Activated CD4-positive, alpha-beta T cell treated with anti-CD3 and anti-CD28 coated beads, Interleukin-2, amount 10 ng/mL, durations not matched to agents 7 days and 5 days (primary cell): ENCODE measurements at regions not wholly inside any gene's neighbourhood (a gene's known extent, or its start where the extent isn't known, plus 50 kb on each side); places are given as distances from the start of the nearest gene placed in this dataset.

Source experiments
- CTCF ChIA-PET: fragments of 350-600 bp; sonication (Branson Sonifier 250); formaldehyde crosslinking; loops from one replicate; lab custom pipeline; 2021; ENCODE audit warnings: antibody characterized with exemption; lab: Charles Lee
- POLR2A ChIA-PET: fragments of 350-600 bp; sonication (Branson Sonifier 250); formaldehyde crosslinking; loops from one replicate; lab custom pipeline; 2021; ENCODE audit warnings: antibody characterized with exemption; lab: Charles Lee
- DNase-seq: peaks from one replicate; pipeline ENCODE4 v3.0.0-alpha.2; 2020
- H3K27ac Mint-ChIP-seq: one replicate; pipeline ENCODE4 v1.8.0; 2021; ENCODE audit warnings: mild to moderate bottlenecking, moderate library complexity, mixed read lengths
- H3K27me3 Mint-ChIP-seq: one replicate; pipeline ENCODE4 v1.8.0; 2021; ENCODE audit warnings: mixed read lengths
- H3K36me3 Mint-ChIP-seq: one replicate; pipeline ENCODE4 v1.8.0; 2021; ENCODE audit warnings: low read depth, mixed read lengths
- H3K4me1 Mint-ChIP-seq: one replicate; pipeline ENCODE4 v1.8.0; 2021; ENCODE audit warnings: mixed read lengths
- H3K4me3 Mint-ChIP-seq: one replicate; pipeline ENCODE4 v1.8.0; 2021; ENCODE audit warnings: mild to moderate bottlenecking, moderate library complexity, mixed read lengths
- H3K9me3 Mint-ChIP-seq: one replicate; pipeline ENCODE4 v1.8.0; 2021; ENCODE audit warnings: mixed read lengths

GRCh38 chr13:27372896-27373295 is 51.5 kb upstream of the GTF3A start:
- Mint-ChIP-seq H3K36me3 (no peaks in the 10 kb centered on the region), H3K4me1 (peaks cover 12% of the 10 kb centered on the region), H3K27me3 (peaks cover 11% of the 10 kb centered on the region), H3K9me3 (no peaks in the 10 kb centered on the region), H3K4me3 (no peak overlapping the region), H3K27ac (no peak overlapping the region)
- POLR2A ChIA-PET: no interaction called here
- CTCF ChIA-PET: interaction anchor here (1.3 to 4.0 kb wide), 4 partner anchors 11 to 454 kb away, joined by 4 to 14 read pairs (median 8); no protein-coding TSS in a partner anchor
- no peak for DNase-seq

GRCh38 chr13:27374126-27374613 is 50.2 kb upstream of the GTF3A start:
- Mint-ChIP-seq H3K4me3 (no peak overlapping the region), H3K27ac (no peak overlapping the region), H3K27me3 (peaks cover 13% of the 10 kb centered on the region), H3K9me3 (no peaks in the 10 kb centered on the region), H3K4me1 (peaks cover 12% of the 10 kb centered on the region), H3K36me3 (no peaks in the 10 kb centered on the region)
- DNase-seq: no peak
- CTCF ChIA-PET: interaction anchor here (1.3 to 4.0 kb wide), 3 partner anchors 12 to 453 kb away, joined by 4 to 14 read pairs (median 7); no protein-coding TSS in a partner anchor
- POLR2A ChIA-PET: no interaction called here
